HG03558 (cell line): ENCODE measurements at regions not wholly inside any gene's neighbourhood (a gene's known extent, or its start where the extent isn't known, plus 50 kb on each side); places are given as distances from the start of the nearest gene placed in this dataset.

Experiments used
- ATAC-seq: cut with Tn5 transposase; IDR thresholded peaks from one replicate; pipeline ENCODE4 v1.9.1; 2021; ENCODE audit warnings: moderate number of reproducible peaks; ENCODE audit not compliant: unreplicated experiment; ENCODE audit errors: extremely low read depth

DNA sequence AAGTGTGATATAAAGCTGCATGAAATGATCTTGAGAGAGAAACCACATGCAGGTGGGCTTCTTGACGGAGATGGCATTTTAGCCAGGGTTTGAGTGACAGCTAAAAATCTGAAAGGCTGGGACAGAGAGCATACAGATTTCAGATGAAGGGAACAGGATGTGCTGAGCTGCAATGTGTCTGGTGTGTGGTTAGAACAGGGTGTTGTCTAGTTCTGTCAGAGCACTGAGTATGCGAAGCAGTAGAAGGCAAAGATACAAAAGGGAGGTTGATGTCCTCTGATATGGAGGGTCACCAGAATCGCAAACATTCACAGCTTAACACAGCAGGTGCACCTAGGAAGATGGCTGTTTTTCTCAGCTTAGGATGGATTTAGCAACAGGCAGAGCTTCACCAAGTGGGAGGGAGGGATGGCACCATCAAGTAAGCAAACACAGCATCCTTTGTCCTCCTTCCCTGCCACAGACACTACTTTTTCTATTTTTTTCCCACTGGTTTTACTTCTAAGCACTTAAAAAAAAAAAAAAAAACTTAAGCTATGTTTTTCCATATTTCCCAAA lies 182.5 kb downstream of the TMX3 start:
- no peak for ATAC-seq

- no peak for ATAC-seq
Measured at GRCh38 chr18:68525091-68525490, 189.8 kb downstream of the TMX3 start.

DNA sequence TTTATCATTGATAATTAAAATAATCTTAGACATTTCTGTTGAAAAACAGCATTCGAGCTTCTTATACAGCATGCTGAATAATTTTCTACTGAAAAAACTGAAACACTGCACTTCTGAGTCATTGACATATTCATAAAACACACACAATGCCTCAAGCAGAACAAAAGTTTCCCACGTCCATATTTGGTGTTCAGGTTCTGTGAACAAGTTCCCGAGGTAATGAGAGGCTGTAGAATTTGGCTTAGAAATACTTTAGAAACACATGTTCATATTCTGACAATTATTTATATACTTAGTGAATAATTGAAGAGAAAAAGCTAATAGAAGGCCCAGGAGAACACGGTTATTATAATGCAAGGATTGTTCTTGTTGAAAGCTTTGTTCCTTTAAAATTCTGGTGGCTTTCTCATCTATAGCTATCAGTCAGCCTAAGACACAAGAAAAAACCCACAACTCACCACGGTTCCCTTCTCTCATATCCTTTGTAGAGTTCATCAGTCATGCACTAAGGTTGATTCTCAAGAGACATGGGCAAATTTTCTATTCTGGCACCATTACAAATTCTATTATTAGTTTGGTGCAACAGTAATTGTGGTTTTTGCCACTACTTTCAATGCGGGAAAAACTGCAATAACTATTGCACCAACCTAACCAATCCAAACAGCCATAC lies 194.4 kb downstream of the TMX3 start:
- ATAC-seq, result peak; percentile 50

- no peak for ATAC-seq
Measured at GRCh38 chr18:68519336-68519735, 195.6 kb downstream of the TMX3 start.

GRCh38 chr18:68509902-68510301 lies 205.0 kb downstream of the TMX3 start:
- ATAC-seq, result no peak

DNA sequence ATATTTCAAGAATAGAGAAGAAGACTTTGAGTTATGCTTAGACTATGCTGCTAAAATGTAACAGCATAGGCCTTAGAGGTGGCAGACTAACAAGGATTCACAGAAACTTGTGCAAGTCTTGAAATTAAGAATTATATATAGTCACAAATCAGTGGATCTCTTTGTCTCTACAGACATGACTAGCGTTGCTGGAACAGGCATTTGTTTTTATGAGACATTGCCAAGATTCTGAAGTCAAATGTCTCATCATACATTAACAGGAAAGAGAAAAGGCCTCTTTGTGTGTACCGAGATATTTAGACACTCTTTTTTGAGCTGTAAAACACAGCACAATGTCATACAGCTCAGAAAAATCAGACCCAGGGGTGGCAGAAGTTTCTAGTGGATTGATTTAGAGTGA lies 207.1 kb downstream of the TMX3 start:
- no peak for ATAC-seq

GRCh38 chr18:68505178-68505574 lies 209.7 kb downstream of the TMX3 start:
- no peak for ATAC-seq

DNA sequence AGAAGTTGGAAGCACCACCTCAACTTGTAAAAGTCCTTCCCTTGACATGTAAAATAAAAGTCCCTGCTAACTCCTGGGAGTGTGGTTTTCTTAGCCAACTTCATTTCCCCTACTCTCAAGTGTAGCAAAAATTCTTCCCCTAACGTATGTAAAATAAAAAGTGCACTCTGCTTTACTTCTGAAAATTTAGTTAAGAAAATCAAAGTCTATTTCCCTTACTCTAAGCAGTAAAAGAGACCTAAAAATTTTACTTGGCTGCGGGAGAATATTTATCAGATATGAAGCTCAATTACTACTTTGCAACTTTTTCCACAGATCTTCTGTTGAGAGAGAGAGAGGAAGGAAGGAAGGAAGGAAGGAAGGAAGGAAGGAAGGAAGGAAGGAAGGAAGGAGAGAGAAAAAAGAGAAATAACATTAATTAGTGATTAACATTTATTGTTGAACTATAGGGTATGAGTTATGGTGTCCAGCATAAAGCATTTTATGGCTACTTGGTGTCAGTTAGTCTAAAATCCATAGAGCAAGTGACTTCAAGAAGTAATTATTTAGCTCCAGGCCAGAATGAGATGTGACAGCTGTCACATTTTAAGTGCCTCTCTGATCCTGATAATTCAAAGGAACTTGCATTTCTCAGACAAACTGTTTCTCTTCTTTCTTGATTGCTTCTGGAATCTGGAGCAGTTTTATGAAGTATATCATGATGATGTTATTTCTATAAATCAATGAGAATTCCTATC lies 210.3 kb downstream of the TMX3 start:
- no peak for ATAC-seq

DNA sequence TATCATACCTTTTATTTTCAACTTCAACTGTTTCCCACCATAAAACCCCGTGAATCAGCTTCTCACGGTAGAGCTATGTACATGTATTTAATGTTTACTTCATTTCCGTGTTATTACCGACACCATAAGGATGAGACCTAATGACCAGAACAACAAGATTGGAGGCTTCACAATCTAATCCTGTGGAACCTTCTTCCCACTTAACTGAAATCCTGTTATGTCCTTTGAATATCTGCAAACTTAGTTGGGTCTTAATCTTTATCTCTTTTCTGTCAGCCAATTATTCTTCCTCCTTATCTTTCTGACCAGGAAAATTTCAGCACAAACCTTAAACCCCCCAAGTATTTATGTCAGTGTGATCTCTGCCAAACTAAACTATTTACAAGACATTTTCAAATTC lies 214.4 kb downstream of the TMX3 start:
- no peak for ATAC-seq

DNA sequence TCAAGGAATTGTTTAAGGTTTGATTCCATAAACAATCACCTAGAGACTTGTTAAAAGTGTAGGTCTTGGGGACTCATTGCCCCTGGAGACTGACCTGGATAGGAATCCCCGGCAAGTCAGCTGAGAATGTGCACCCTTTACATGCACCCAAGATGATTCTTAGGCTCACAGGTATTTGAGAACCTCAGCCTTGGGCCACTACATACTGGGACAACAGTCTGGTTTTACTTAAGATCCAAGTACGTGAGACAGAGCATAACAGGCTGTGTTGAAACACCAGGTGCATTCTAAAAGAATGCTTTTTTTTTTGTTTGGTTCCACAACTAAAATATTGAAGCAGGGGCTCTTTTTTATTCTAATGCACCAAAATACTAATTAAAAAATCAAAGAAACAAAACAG lies 215.8 kb downstream of the TMX3 start:
- ATAC-seq, result no peak

GRCh38 chr18:68498636-68499035 lies 216.3 kb downstream of the TMX3 start:
- no peak for ATAC-seq

DNA sequence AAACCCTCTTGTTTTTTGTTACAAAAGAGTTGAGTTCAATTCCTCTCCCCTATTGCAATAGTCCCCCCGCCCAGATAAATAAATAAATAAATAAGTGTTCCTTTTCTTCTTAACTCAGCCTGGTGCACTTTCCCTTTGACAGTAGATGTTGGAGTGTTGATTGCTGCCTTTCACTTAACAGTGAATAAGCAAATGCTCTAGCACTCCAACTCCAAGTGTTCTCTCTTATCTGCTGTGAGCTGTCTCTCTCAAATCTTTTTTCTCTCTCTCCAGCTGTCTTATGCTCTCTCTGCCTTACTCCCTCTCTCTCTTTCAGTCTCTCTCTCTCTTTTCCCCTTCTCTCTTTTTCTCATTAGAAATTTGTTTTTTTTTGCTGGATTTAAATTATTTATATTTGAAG lies 216.7 kb downstream of the TMX3 start:
- no peak for ATAC-seq

DNA sequence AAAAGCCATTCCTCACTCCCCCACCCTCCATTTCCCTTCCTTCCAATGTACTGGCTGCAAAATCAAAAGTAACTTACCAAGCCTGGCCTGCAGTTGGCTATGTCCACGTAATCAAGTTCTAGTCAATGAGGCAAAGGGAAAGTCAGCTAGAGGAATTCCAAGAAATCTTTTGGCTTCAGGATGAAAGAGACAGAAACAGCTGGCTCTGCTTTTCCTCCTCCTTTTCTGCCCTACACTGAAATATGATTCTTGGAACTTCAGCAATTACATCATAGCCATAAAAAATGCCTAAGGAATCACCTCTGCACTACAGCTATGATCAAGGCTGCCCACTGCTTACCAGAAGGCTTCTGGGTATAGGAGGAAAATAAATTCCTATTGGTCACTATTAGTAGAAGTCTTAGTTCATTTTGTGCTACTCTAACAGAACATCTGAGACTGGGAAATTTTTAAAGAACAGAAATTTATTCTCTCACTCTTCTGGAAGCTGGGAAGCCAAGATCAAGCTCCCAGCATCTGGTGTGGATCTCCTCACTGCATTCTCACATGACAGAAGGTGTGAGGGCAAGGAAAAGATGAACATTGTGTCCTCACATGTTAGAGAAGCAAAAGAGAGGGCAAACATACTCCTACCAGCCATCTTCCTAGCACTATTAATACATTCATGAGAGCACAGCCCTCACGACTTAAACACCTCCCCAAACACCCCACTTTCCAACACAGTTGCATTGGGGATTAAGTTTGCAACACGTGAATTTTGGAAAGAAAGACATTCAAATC lies 219.9 kb downstream of the TMX3 start:
- no peak for ATAC-seq

- no peak for ATAC-seq
Measured at GRCh38 chr18:68489013-68489792, 225.7 kb downstream of the TMX3 start.

DNA sequence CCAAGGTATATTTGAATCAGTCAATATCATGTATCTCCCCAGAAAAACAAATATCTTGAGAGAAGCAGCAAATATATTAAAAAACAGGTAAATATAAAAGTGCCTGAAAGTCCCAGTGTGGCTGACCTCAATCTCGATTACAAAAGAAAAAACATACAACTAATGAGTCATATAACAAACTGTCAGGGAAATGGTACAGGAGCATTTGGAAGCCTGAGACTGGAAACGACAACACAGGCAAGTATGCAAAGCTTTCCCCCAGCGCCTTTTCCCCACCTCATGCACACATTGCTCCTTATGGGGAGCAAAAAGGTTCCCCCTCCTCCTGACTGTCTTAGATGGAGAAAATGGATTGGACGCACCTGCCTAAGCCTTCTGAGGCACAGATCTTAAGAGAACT lies 230.7 kb downstream of the TMX3 start:
- ATAC-seq, result no peak

DNA sequence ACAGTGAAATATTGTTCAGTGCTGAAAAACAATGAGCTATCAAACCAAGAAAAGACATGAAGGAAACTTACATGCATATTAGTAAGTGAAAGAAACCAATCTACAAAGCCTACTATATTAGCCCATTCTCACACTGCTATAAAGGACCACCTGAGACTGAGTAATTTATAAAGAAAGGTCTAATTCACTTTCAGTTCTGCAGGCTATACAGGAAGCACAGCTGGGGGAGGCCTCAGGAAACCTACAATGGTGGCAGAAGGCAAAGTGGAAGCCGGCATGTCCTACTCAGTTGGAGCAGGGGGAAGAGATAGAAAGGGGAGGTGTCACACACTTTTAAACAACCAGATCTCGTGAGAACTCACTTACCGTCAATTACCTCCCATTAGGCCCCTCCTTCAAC lies 232.1 kb downstream of the TMX3 start:
- no peak for ATAC-seq

DNA sequence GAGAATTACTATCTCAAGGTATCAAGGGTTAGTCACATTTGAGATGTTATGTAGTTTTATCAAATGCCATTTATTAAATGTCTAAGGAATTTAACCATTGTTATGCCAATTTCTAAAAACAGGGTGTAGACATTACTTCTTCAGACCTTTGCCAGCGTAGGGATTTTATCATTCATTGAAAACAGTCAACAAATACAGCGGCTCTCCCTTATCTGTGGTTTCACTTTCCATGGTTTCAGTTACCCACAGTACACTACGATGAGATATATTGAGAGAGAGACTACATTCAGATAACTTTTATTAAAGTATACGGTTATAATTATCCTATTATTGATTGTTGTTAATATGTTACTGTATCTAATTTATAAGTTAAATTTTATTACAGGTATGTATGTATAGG lies 234.7 kb downstream of the TMX3 start:
- no peak for ATAC-seq

DNA sequence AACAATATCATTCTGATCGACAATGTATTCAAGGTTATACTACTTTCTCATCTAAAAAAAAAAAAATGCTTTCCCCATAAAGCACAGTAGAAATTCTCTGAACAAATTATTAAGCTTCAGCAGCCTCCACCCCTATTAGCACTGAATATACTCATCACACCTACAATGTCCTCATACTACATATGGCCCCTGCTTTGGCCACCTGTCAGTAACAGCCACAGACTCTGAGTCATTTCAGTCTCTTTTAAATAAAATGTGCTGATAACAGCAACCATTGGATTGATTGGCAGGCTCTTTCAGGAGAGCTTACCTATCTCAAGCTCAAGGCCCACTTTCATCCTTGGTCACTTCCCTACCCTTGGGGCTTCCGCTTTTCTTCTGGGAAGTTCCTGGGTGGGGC lies 236.7 kb downstream of the TMX3 start:
- no peak for ATAC-seq

GRCh38 chr18:68475883-68476282 lies 239.0 kb downstream of the TMX3 start:
- ATAC-seq, result no peak

- ATAC-seq, result no peak
Measured at GRCh38 chr18:68472701-68473295, 242.1 kb downstream of the TMX3 start.
